K562 (cell line): ENCODE measurements at regions not wholly inside any gene's neighbourhood (a gene's known extent, or its start where the extent isn't known, plus 50 kb on each side); places are given as distances from the start of the nearest gene placed in this dataset.

ENCODE experiments used
- ATAC-seq: fragments of 200-7000 bp; cut with Tn5 transposase; 3 replicates; pipeline ENCODE4 v1.9.1; 2020; ENCODE audit warnings: moderate library complexity
- BruUV-seq: library from RNA; stranded (reverse); fragments of 400-500 nt; replicated peaks from 2 replicates; lab custom pipeline; 2021; lab: Mats Ljungman, UMichigan
- CTCF ChIA-PET: fragments of 300-600 bp; formaldehyde crosslinking; extraction: SDS; loops from one replicate; lab custom pipeline; 2021; ENCODE audit warnings: low intra/inter-chr PET ratio; lab: Yijun Ruan, JAX
- POLR2A ChIA-PET: fragments of 300-600, 350-650 bp; sonication (Branson Sonifier 250); formaldehyde crosslinking; extraction: SDS; loops from one replicate; lab custom pipeline; 2021; ENCODE audit warnings: antibody characterized with exemption, inconsistent platforms; lab: Yijun Ruan, JAX
- DNase-seq, 4 experiments: peaks; one replicate each; pipeline versions ENCODE4 v3.0.0 to v3.0.0-alpha.2; 2011 to 2018; ENCODE audit warnings: low spot score in 3 of 4, mixed read lengths in 3 of 4; ENCODE audit errors: extremely low read depth in 1 of 4
- FAIRE-seq: peaks from 2 replicates; lab custom pipeline; 2011; peaks lifted over from hg19 to GRCh38; lab: Jason Lieb, UNC
- H2AFZ ChIP-seq: 2 replicates; pipeline ENCODE4 v1.6.0; 2011; ENCODE audit warnings: low read depth, low read length, control low read depth, inconsistent platforms
- H3K27ac ChIP-seq: fragments of 200-600 bp; 3 replicates; pipeline ENCODE4 v1.8.0; 2011; ENCODE audit warnings: low read depth, mild to moderate bottlenecking, control low read depth, inconsistent platforms, low read length, moderate library complexity, mixed read lengths; ENCODE audit errors: extremely low read depth
- H3K27me3 ChIP-seq, 2 experiments: fragments of 300-600 bp in 1 of 2; 2 replicates in 1 of 2; 3 replicates in 1 of 2; pipeline versions ENCODE4 v1.6.0 to v1.8.0; 2011; ENCODE audit warnings: inconsistent platforms in 2 of 2, low read length in 2 of 2, mild to moderate bottlenecking in 1 of 2, mixed read lengths in 1 of 2, moderate library complexity in 1 of 2; ENCODE audit not compliant: control insufficient read depth in 2 of 2, insufficient read depth in 2 of 2
- H3K36me3 ChIP-seq: fragments of 300-600 bp; 3 replicates; pipeline ENCODE4 v1.8.0; 2011; ENCODE audit warnings: mild to moderate bottlenecking, low read length, inconsistent platforms; ENCODE audit not compliant: control insufficient read depth, insufficient read depth
- H3K4me1 ChIP-seq, 2 experiments: fragments of 200-600 bp in 1 of 2; replicated peaks in 1 of 2; 2 replicates in 1 of 2; 3 replicates in 1 of 2; pipeline versions ENCODE4 v1.5.1 to v1.8.0; 2011; ENCODE audit warnings: inconsistent platforms in 2 of 2, low read length in 2 of 2, mild to moderate bottlenecking in 1 of 2, mixed read lengths in 1 of 2, moderate library complexity in 1 of 2; ENCODE audit not compliant: control insufficient read depth in 2 of 2, insufficient read depth in 2 of 2
- H3K4me2 ChIP-seq: 2 replicates; pipeline ENCODE4 v1.6.1; 2011; ENCODE audit warnings: low read length, control low read depth, inconsistent platforms, mixed read lengths; ENCODE audit not compliant: insufficient read depth
- H3K4me3 ChIP-seq: fragments of 200-600 bp; sonication (generic), shearing (Covaris generic); 2 replicates; pipeline ENCODE4 v1.5.1; 2016; ENCODE audit warnings: control low read depth, inconsistent platforms
- H3K79me2 ChIP-seq: fragments of 200-600 bp; 3 replicates; pipeline ENCODE4 v1.8.0; 2011; ENCODE audit warnings: low read length, inconsistent platforms; ENCODE audit not compliant: control insufficient read depth, insufficient read depth
- H3K9ac ChIP-seq, 2 experiments: 2 replicates each; pipeline versions ENCODE4 v1.6.0 to v1.6.1; 2011; ENCODE audit warnings: low read depth in 2 of 2, low read length in 2 of 2, control low read depth in 1 of 2, inconsistent platforms in 1 of 2, mild to moderate bottlenecking in 1 of 2, mixed read lengths in 1 of 2; ENCODE audit not compliant: insufficient read depth in 1 of 2
- H3K9me1 ChIP-seq: one replicate; pipeline ENCODE4 v1.6.0; 2011; ENCODE audit warnings: inconsistent platforms, mild to moderate bottlenecking, low read length, moderate library complexity; ENCODE audit not compliant: control insufficient read depth, insufficient read depth
- H3K9me3 ChIP-seq: replicated peaks from 2 replicates; pipeline ENCODE4 v1.5.1; 2011; ENCODE audit warnings: low read depth, low read length, inconsistent platforms; ENCODE audit not compliant: control insufficient read depth, insufficient read depth
- H4K20me1 ChIP-seq: replicated peaks from 2 replicates; pipeline ENCODE4 v1.6.1; 2011; ENCODE audit warnings: low read length, inconsistent platforms, mixed read lengths; ENCODE audit not compliant: control insufficient read depth, insufficient read depth
- BRCA1 ChIP-seq, 2 experiments: fragments of 450-650 bp in 1 of 2; sonication (generic) in 1 of 2; formaldehyde crosslinking in 1 of 2; IDR thresholded peaks; 2 replicates each; pipeline versions ENCODE4 v1.5.0 to v1.6.1; 2017 to 2020; ENCODE audit warnings: mild to moderate bottlenecking in 1 of 2, missing genetic modification reagents in 1 of 2
- DNMT1 ChIP-seq: fragments of 450-650 bp; IDR thresholded peaks from 2 replicates; pipeline ENCODE4 v1.6.1; 2016; ENCODE audit warnings: antibody characterized with exemption, mild to moderate bottlenecking
- DPF2 ChIP-seq: fragments of 450-650 bp; IDR thresholded peaks from 2 replicates; pipeline ENCODE4 v1.6.1; 2016
- HDAC1 ChIP-seq, 2 experiments: fragments of 450-650 bp; IDR thresholded peaks; 2 replicates each; pipeline ENCODE4 v1.6.1; 2016 to 2017; ENCODE audit warnings: inconsistent platforms in 1 of 2, mild to moderate bottlenecking in 1 of 2, moderate library complexity in 1 of 2
- NFE2 ChIP-seq: IDR thresholded peaks from 2 replicates; pipeline ENCODE4 v1.6.1; 2014; ENCODE audit warnings: antibody characterized with exemption, low read depth
- PHB2 ChIP-seq: fragments of 450-650 bp; IDR thresholded peaks from 2 replicates; pipeline ENCODE4 v1.6.1; 2017; ENCODE audit warnings: low read depth
- POLR2G ChIP-seq: fragments of 200-400 bp; formaldehyde crosslinking; IDR thresholded peaks from 2 replicates; pipeline ENCODE4 v1.6.1; 2017; ENCODE audit warnings: low read depth, mild to moderate bottlenecking, antibody characterized with exemption, low read length, moderate library complexity
- SMAD3 ChIP-seq: fragments of 450-650 bp; formaldehyde crosslinking; conservative IDR thresholded peaks from 2 replicates; pipeline ENCODE4 v1.4.0; 2020; ENCODE audit warnings: mild to moderate bottlenecking
- SNAPC5 ChIP-seq: fragments of 250-450 bp; sonication (Bioruptor Pico); IDR thresholded peaks from 2 replicates; pipeline ENCODE4 v1.8.0; 2021; ENCODE audit warnings: moderate library complexity, mild to moderate bottlenecking, inconsistent platforms
- TEAD4 ChIP-seq, 2 experiments: sonication (generic) in 1 of 2; formaldehyde crosslinking in 1 of 2; IDR thresholded peaks; 2 replicates each; pipeline versions ENCODE4 v1.6.1 to v1.8.0; 2012 to 2022; ENCODE audit warnings: borderline replicate concordance in 1 of 2, inconsistent platforms in 1 of 2, low read length in 1 of 2, mild to moderate bottlenecking in 1 of 2, missing genetic modification reagents in 1 of 2
- ZNF23 ChIP-seq: fragments of 250-450 bp; sonication (Bioruptor Pico); IDR thresholded peaks from 2 replicates; pipeline ENCODE4 v1.4.0; 2020; ENCODE audit warnings: mild to moderate bottlenecking
- ZNF583 ChIP-seq: fragments of 250-450 bp; sonication (Bioruptor Pico); IDR thresholded peaks from 2 replicates; pipeline ENCODE4 v1.4.0; 2020
- WGBS: fragments of 100-300 bp; shearing (Covaris generic); methylation state at CpG from one replicate; pipeline ENCODE4 v1.1.6; 2016; ENCODE audit warnings: low coverage, mixed read lengths; ENCODE audit not compliant: insufficient coverage; ENCODE audit errors: missing lambda C conversion rate; 5-methylcytosine and 5-hydroxymethylcytosine counted together
- in situ Hi-C: fragments of 300-500 bp; cut with MboI; formaldehyde crosslinking; loops from 4 replicates; pipeline ENCODE4 v1.15.0; 2018; ENCODE audit warnings: inconsistent platforms, mixed read lengths
- intact Hi-C: fragments of 100-400 bp; cut with micrococcal nuclease; formaldehyde crosslinking; loops from 2 replicates; pipeline ENCODE4 v1.14.2; 2022
- TF ChIP-seq, protein P1 (sequence below): sonication (generic); formaldehyde crosslinking; IDR thresholded peaks from 2 replicates; pipeline ENCODE4 v1.9.0; 2022; ENCODE audit warnings: mild to moderate bottlenecking, missing genetic modification reagents
- TF ChIP-seq, protein P2 (sequence below), 3 experiments: IDR thresholded peaks in 2 of 3; conservative IDR thresholded peaks in 1 of 3; 2 replicates each; pipeline ENCODE4 v1.5.1; 2011 to 2012; ENCODE audit warnings: low read length in 3 of 3, mild to moderate bottlenecking in 3 of 3, control low read depth in 2 of 3, improper control_type of control experiment in 1 of 3, inconsistent platforms in 1 of 3, low read depth in 1 of 3, mixed read lengths in 1 of 3, moderate library complexity in 1 of 3; ENCODE audit not compliant: insufficient read depth in 2 of 3

GRCh38 chr5:107792940-107793339, 122.2 kb upstream of the EFNA5 start:
- intact Hi-C loops: no loop called here

DNA sequence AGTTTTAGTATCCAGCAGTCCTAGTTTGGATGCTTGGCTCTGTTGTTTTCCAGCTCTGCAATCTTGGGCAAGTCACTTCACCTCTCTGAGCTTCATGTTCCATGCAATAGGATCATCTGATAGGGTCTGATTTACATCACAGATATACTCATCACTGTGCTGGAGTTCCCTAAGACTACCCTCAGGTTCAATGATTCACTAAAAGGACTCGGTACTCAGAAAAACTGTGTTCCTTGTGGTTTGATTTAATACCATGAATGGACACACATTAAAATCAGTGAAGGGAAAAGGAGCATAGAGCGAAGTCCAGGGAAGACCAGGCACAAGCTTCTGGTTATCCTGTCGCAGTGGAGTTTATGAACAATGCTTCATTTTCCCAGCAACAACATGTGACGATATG, 119.9 kb upstream of the EFNA5 start:
- TF ChIP-seq ZNF23 (CRISPR knock-in tag) (no peak), SMAD3 (no peak), DPF2 (no peak), ZNF583 (CRISPR knock-in tag) (no peak), POLR2G (no peak), TEAD4 (IDR thresholded peaks at IDR 0.05; ENCODE audit: low read length) (no peak), TEAD4 (CRISPR knock-in tag; IDR thresholded peaks at IDR 0.05; ENCODE audit: borderline replicate concordance) (no peak), HDAC1 (IDR thresholded peaks at IDR 0.05) (no peak), NFE2 (no peak), PHB2 (no peak), SNAPC5 (no peak)
- TF ChIP-seq, protein P1, sequence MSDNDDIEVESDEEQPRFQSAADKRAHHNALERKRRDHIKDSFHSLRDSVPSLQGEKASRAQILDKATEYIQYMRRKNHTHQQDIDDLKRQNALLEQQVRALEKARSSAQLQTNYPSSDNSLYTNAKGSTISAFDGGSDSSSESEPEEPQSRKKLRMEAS (CRISPR knock-in tag): no peak
- TF ChIP-seq, protein P2, sequence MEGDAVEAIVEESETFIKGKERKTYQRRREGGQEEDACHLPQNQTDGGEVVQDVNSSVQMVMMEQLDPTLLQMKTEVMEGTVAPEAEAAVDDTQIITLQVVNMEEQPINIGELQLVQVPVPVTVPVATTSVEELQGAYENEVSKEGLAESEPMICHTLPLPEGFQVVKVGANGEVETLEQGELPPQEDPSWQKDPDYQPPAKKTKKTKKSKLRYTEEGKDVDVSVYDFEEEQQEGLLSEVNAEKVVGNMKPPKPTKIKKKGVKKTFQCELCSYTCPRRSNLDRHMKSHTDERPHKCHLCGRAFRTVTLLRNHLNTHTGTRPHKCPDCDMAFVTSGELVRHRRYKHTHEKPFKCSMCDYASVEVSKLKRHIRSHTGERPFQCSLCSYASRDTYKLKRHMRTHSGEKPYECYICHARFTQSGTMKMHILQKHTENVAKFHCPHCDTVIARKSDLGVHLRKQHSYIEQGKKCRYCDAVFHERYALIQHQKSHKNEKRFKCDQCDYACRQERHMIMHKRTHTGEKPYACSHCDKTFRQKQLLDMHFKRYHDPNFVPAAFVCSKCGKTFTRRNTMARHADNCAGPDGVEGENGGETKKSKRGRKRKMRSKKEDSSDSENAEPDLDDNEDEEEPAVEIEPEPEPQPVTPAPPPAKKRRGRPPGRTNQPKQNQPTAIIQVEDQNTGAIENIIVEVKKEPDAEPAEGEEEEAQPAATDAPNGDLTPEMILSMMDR (IDR thresholded peaks at IDR 0.05 in 2 of 3, conservative IDR thresholded peaks at IDR 0.05 in 1 of 3; ENCODE audit: insufficient read depth in 2 of 3, low read depth in 1 of 3, low read length in 3 of 3): no peak
- FAIRE-seq: no peak
- POLR2A ChIA-PET: no interaction called here
- ATAC-seq: no peak
- no peak overlapping the region for H3K4me3 ChIP-seq
- H3K36me3 ChIP-seq: no peaks in the 10 kb centered on the region
- no peak overlapping the region for H3K27ac ChIP-seq
- H2AFZ ChIP-seq: no peak overlapping the region
- H3K27me3 ChIP-seq: no peaks in the 10 kb centered on the region
- in situ Hi-C loops (no loop called here), intact Hi-C loops (no loop called here)
- no peaks in the 10 kb centered on the region for H3K79me2 ChIP-seq
- WGBS: 2% methylated on average over 4 of the region's 4 CpGs
- no TSS peak for BruUV-seq
- no peaks in the 10 kb centered on the region for H3K4me1 ChIP-seq
- no peak for DNase-seq
- H3K9me1 ChIP-seq: no peaks in the 10 kb centered on the region
- CTCF ChIA-PET: no interaction called here
- no peak overlapping the region for H3K9ac ChIP-seq
- no peak overlapping the region for H3K4me2 ChIP-seq
- no peaks in the 10 kb centered on the region for H4K20me1 ChIP-seq
- H3K9me3 ChIP-seq: no peaks in the 10 kb centered on the region

More at GRCh38 chr5:107792940-107793339, 122.2 kb upstream of the EFNA5 start:
- TF ChIP-seq BRCA1 (IDR thresholded peaks at IDR 0.05) (no peak), BRCA1 (CRISPR knock-in tag; IDR thresholded peaks at IDR 0.05) (no peak), DNMT1 (no peak)
- H3K4me3 ChIP-seq: no peak overlapping the region
- FAIRE-seq: no peak
- DNase-seq: no peak
- ChIA-PET CTCF (no interaction called here), POLR2A (no interaction called here)
- no peaks in the 10 kb centered on the region for H4K20me1 ChIP-seq
- in situ Hi-C loops: no loop called here
- H3K9me1 ChIP-seq: no peaks in the 10 kb centered on the region
- H3K9me3 ChIP-seq: no peaks in the 10 kb centered on the region
- H3K4me2 ChIP-seq: no peak overlapping the region
- no peaks in the 10 kb centered on the region for H3K4me1 ChIP-seq
- no peaks in the 10 kb centered on the region for H3K36me3 ChIP-seq
- H2AFZ ChIP-seq: no peak overlapping the region
- no TSS peak for BruUV-seq
- no peak overlapping the region for H3K27ac ChIP-seq
- no peaks in the 10 kb centered on the region for H3K27me3 ChIP-seq
- no peak for ATAC-seq
- H3K9ac ChIP-seq: no peak overlapping the region
- no peaks in the 10 kb centered on the region for H3K79me2 ChIP-seq
